Suprapubic skin (tissue), 4 donors: ENCODE measurements at regions not wholly inside any gene's neighbourhood (a gene's known extent, or its start where the extent isn't known, plus 50 kb on each side); places are given as distances from the start of the nearest gene placed in this dataset.

Experiments used
- CTCF ChIP-seq, 2 donors: fragments of 200-600 bp in 1 of 2; fragments of 450-650 bp in 1 of 2; sonication (generic) in 1 of 2; IDR thresholded peaks; one replicate each; pipeline ENCODE4 v1.5.1; 2016 to 2019; ENCODE audit warnings: antibody characterized with exemption in 2 of 2, mild to moderate bottlenecking in 1 of 2, moderate library complexity in 1 of 2
- EP300 ChIP-seq: sonication (generic); formaldehyde crosslinking; IDR thresholded peaks from one replicate; pipeline ENCODE4 v1.6.1; 2017; ENCODE audit warnings: antibody characterized with exemption
- POLR2A ChIP-seq, 2 donors: fragments of 450-650 bp; IDR thresholded peaks; one replicate each; pipeline ENCODE4 v1.6.1; 2017; ENCODE audit warnings: antibody characterized with exemption in 2 of 2, mild to moderate bottlenecking in 2 of 2, moderate library complexity in 2 of 2
- POLR2AphosphoS5 ChIP-seq, 3 donors: sonication (generic); formaldehyde crosslinking; IDR thresholded peaks; one replicate each; pipeline ENCODE4 v1.6.1; 2017; ENCODE audit warnings: antibody characterized with exemption in 3 of 3

GRCh38 chr7:26567266-26567665 is 275.6 kb downstream of the SNX10 start:
- no peak for TF ChIP-seq CTCF (IDR thresholded peaks at IDR 0.05)
- TF ChIP-seq POLR2AphosphoS5 (IDR thresholded peaks at IDR 0.05) = no peak
- TF ChIP-seq POLR2A (IDR thresholded peaks at IDR 0.05) = no peak
- TF ChIP-seq EP300 = no peak
